NOMO-1 treated with DMSO at 0.1 percent for 48 hours (cell line): ENCODE measurements at regions not wholly inside any gene's neighbourhood (a gene's known extent, or its start where the extent isn't known, plus 50 kb on each side); places are given as distances from the start of the nearest gene placed in this dataset.

Experiments
- DNase-seq: peaks from one replicate; lab custom pipeline; 2025; ENCODE audit not compliant: unreplicated experiment; lab: John Stamatoyannopoulos, UW

DNA sequence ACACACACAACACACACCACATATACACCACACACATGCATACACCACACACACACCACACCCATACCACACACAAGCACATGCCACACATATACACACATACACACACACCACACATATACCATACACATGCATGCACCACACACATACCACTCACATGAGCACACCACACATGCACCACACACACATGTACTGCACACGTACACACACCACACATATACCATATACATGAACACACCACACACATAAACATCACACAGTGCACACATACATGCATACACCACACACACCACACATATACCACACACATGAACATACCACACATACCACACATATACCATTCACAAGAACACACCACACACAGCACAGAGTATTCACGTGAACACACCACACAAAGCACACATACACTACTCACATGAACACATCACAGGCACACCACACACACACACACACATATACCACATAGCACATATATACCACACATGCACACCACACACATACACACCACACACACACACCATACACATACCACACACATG, 219.9 kb upstream of the RAB6C start:
- no peak for DNase-seq

DNA sequence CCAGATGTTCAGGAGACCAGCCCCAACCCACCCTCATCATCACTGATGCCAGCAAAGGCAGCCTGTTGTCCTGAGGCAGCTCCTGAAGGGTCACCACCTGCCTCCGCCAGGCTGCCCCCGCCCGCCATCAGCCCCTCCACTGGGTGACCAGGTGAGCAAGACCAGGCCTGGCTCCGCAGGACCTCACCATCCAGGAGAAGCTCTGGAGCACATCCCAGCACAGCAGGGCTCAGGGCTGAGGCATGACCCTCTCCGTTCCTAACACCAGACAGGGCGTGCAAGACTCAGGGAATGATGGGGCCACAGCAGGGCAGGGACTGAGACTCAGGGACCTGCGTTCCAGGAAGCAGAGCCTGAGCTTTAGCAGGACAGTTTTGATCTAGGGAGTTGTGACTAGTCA, 218.8 kb upstream of the RAB6C start:
- no peak for DNase-seq

GRCh38 chr2:129761569-129762021, 217.9 kb upstream of the RAB6C start:
- DNase-seq = no peak

GRCh38 chr2:129762386-129763189, 216.9 kb upstream of the RAB6C start:
- no peak for DNase-seq

DNA sequence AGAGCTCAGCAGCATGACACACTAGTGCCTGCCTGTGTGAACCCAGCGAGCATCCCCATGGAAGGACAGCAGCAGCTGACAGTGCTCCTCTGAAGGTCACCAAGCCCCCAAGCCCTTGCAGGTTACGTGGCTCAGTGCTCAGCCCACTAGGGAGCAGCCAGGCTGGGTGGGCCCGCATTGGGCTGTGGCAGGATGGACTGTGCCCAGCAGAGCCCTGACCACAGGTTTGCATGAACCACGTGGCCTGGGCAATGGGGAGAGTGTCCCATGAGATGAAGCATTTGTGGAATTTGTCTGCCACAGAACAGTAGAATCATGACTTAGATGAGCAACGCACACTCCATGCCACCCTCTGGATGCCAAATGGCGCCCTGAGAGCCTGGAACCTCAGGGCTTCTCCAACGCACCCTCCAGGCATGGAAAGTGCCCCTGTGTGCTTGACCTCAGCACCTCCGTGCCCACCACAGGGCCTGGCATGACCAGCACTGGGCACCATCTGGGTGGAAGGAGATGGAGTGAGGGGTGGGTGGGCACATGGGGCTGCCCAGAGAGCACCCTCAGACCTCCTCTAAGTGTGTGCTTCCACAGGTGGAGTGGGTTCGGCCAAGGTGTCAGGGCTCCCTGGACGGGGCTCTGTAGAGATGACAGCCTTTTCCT, 216.1 kb upstream of the RAB6C start:
- no peak for DNase-seq

- DNase-seq = no peak
These were observed 215.5 kb upstream of the RAB6C start for GRCh38 chr2:129763966-129764365.

DNA sequence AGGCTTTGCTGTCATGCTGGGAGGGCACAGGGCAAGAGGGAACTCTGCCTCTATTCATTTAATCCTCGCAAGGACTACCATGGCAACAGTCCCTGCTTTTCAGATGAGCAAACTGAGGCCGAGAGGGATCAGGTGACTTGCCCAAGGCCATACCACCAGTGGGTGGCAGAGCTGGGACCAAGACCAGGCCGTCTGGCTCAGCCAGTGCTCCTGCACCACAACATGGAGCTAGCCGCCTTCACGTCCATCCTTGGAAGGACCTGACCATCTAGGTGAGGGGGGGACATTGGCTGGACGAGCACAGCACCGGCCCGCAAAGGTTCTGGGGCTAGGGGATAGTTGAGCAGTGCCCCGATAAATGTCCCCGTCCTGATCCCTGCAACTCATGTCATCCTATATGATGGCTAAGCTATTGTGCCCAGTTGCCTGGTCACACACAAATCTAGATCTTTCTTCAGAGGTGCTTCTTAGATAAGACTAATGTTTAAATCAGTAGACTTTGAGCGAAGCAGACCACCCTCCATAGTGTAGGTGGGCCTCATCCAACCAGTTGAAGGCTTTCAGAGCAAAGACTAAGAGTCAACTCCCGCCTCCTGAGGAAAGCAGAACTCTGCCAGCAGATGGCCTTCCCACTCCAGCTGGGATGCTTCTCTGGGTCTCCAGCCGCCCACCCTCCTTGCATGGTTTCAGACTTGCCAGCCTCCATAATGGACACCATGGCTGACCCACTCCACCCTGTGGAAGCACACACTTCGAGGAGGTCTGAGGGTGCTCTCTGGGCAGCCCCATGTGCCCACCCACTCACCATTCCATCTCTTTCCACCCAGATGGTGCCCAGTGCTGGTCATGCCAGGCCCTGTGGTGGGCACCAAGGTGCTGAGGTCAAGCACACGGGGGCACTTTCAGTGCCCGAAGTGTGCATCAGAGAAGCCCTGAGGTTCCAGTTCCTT, 214.8 kb upstream of the RAB6C start:
- no peak for DNase-seq

- no peak for DNase-seq
These were observed 214.2 kb upstream of the RAB6C start for GRCh38 chr2:129765326-129765677.

DNA sequence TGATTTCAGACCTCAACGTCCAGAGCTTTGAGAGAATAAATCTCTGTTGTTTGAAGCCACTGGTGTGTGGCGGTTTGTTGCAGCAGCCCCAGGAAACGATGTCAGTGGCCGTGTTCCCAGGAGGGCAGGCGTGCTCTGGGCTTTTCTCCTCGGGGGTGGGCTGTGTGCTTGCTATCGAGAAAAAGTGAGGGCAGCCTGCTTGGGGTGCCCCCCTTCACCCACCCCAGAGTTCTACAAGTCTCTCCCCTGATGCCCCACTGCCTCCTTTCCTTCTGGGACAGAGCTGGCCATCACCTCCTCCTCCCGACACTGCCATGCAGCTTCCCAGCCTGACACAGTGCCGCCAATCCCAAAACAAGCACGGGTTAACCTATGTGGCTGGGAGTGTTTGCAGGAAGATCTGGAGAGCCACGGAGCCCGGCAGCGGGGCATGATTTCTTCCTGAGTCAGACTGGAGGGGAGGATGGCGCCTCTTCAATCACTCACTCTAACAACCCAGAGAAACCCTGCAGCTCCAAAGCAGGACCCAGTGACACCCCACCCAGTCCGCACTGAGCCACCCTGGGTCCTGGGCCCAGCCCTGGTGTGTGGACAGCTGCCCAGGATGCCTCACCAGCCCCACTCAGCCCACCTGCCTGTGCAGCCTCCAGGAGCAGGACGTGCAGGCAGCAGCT, 213.7 kb upstream of the RAB6C start:
- DNase-seq = no peak

DNA sequence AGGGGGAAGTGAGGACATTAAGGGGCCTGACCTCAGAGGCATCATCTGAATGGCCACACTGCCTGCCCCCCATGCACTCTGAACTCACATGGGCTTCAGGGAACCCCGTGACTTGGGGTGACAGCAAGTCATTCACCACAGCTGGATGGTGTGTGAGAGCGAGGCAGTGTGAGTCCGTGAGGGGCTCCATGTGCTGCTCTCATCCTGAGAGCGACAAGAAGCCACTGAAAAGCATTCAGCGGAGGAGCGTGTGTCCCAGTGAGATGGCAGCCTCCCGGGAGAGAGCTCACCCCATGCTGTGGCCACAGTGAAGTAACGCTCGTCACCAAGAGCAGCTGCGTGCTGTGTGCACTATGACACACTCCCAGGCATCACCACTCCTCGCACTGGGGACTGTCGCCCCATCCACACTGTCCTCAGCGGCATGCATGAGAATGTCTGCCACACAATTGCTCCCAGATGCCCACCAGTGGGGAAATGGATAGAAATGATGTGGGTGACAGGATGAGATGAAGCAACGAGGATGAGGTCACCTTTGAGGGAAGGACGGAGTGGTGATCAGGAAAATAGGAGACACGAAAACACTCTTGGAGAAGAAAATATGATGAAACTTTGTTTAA, 213.0 kb upstream of the RAB6C start:
- no peak for DNase-seq

GRCh38 chr2:129767346-129768035, 212.0 kb upstream of the RAB6C start:
- no peak for DNase-seq

GRCh38 chr2:129768036-129768386, 211.5 kb upstream of the RAB6C start:
- no peak for DNase-seq

DNA sequence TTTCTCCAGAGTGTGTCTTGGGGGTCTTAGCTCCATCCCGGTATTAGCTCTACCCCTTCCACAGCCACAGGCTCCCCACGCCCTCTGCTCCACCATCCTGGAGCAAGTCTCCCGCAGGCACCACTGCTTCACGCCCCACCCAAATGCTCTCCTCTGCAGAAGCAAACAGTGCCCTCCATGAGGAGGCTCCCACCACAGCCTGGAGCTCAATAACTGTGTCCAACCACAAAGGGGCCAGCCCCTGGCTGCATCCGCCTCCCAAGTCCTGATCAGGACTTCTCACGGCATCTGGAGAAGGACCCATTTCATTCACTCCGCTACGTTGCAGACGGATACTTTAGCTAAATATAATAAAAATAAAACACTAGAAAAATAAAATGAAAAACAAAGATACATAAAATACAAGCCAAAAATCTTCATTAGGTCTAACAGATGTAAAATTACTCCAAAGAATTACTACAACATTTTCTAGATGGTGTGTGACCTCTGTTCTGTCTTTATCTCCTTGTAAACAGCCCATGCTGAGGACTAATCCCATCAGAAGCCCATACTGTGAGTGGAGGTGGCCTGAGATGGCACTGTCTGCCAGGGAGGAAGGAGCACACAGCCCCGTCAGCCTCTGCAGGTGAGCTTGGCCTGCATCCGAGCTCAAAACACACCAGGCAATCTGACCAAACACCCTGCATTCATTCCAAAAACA, 210.8 kb upstream of the RAB6C start:
- DNase-seq = no peak

- DNase-seq = no peak
These were observed 210.1 kb upstream of the RAB6C start for GRCh38 chr2:129769185-129769991.

GRCh38 chr2:129771418-129772189, 207.9 kb upstream of the RAB6C start:
- DNase-seq = no peak

- no peak for DNase-seq
These were observed 207.3 kb upstream of the RAB6C start for GRCh38 chr2:129772190-129772579.

GRCh38 chr2:129775952-129776653, 203.4 kb upstream of the RAB6C start:
- DNase-seq = no peak
